HG02610 (cell line): ENCODE measurements at regions not wholly inside any gene's neighbourhood (a gene's known extent, or its start where the extent isn't known, plus 50 kb on each side); places are given as distances from the start of the nearest gene placed in this dataset.

Experiments used
- ATAC-seq: cut with Tn5 transposase; IDR thresholded peaks from one replicate; pipeline ENCODE4 v1.9.1; 2021; ENCODE audit warnings: mild to moderate bottlenecking, moderate library complexity; ENCODE audit not compliant: unreplicated experiment

DNA sequence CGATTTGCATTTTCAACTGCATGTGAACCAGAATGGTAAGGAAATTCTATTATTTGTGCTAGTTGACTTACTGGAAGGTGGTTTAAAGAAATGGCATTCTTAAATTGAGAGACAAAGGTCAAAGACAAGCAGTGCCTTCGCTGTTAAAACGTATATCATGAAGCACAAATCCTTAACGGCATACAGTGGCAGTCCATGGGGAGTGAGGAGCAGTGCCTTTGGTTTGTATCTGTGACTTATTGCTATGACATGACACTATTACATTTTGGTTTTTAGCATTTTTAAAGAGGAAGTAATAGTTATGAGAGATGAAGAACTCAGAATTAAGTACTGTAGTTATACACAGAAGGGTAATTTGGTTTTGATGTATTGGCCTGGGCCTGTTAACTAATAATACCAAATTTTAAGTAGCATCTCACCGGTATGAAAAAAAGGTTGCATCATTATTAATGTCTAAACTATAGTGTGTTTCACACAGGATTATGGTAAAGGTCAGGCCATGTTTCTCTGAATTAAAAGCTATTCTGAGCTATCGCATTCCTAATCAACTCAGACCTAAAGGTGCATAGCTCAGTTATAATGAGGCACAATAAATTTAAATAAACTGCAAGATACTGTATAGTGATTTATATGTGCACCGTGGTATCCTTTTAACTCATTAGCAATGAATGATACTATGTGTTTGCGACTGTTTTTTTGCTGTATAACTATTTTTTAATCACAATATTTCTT, 339.8 kb upstream of the ARRDC3 start:
- no peak for ATAC-seq

DNA sequence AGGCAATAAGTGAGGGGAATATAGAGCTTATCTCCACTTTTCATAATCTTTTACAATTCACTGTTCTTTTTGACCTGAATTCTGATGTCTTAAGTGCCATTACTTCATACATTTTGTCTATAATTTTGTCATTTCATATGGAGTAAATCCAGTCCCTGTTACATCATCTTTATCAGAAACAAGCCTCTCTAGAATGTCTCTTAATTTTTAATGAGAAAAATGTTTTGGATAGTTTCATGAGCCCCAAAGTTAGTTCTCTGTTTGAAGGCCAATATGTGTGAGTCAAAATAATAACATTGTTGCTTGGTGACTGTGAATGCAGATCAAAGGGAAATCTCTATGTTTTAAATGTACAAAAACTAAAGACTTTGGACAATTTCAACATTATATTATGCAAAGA, 329.6 kb upstream of the ARRDC3 start:
- ATAC-seq: no peak

DNA sequence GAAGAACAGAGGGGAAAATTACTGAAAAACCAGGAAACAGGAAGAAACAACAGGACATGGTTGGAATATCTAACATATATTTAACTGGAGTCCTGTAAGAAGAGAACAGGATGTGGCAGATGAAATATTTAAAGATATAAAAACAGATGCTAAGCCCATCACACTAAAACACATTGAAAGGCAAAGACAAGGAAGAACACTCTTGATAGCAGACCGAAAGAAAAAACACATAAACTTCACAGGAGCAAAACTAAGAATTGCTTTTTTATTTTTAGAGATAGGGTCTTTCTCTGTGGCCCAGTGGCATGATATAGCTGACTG, 324.4 kb upstream of the ARRDC3 start:
- ATAC-seq: no peak

DNA sequence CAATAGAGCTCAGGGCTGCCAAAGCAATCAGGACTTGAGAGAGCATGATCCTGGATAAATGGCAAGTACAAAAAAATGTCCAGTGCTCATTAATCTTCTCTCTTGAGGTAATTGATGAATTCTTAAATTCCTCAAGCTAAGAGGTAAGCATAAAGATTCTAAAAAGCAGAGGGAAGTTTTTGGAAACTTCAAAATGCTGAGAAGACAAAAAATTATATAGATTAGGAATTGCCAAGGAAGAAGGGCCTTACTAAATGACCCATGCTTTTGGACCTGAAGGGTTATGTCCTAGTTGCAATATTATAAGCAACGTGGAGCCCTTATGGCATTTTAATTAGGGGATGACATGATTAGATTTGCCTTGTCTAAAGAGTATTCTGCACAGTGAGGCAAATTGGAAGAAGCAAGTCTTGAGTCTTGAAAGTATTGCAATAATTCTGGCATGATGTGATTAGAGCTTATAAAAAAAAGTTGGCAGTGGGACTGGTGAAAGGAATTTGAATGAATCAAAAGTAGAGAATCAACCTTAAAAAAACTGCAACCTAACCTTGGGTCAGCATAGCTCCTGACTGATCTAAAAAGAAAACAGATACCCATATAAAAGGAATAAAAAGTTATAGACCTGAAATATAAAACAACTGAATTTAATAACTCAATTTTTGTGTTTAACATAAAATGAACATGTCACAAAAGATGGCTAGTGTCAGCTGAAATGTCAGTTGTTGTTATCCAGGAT, 323.8 kb upstream of the ARRDC3 start:
- no peak for ATAC-seq

DNA sequence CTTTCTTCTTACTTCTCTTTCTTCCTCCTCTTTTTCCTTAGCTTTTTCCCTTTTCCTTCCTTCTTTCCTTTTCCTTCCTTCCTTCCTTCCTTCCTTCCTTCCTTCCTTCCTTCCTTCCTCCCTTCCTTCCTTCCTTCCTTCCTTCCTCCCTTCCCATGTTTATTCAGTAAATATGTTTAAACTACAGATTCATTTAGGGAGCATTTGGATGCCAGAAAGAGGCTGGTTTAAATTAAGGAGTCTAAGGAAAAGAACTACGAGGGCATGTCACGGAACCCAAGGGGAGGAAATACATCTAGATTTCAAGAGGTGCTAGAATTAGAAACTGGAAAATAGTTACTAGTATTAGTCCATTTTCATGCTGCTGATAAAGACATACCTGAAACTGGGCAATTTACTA, 320.0 kb upstream of the ARRDC3 start:
- no peak for ATAC-seq

DNA sequence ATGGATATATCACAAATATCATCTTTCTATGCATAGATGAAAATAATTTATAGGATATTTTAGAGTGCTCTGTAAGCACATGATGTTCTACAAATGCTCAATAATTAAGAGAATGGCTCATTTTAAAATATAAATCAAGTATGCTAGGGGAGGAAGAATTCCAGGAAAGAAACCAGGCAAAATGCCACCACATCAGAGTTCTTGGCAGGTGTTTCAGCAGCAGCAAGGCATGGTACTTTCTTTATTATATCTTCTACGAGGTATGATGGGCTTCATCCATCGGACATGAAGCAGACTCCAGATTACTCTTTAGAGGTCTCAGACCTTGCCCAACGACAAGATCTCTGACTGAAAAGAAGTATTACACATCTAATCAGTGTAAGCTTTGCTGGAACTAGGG, 316.3 kb upstream of the ARRDC3 start:
- ATAC-seq: no peak

DNA sequence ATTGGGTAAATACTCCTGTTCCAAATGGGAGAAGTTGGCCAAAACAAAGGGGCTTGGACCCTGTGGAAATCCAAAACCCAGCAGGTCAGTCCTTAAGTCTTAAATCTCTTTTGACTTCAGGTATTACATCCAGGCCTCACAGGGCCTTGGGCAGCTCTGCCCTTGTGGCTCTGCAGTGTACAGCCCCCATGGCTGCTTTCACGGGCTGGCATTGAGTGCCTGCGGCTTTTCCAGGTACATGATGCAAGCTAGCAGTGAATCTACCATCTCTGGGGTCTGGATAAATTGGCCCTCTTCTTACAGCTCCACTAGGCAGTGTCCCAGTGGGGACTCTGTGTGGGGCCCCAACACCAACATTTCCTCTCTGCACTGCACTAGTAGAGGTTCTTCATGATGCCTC, 308.5 kb upstream of the ARRDC3 start:
- no peak for ATAC-seq

DNA sequence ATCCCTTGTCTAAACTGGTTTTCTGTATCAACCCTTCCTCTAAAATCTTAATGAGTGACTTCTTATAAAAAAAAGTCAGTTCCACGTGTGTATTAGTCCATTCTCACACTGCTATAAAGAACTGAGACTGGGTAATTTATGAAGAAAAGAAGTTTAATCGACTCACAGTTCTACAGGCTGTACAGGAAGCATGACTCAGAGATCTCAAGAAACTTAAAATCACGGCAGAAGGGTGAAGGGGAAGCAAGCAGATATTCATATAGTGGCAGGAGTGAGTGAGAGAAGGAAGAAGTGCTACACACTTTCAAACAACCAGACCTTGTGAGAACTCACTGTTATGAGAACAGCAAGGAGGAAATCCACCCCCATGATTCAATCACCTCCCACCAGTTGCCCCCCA, 307.8 kb upstream of the ARRDC3 start:
- no peak for ATAC-seq

DNA sequence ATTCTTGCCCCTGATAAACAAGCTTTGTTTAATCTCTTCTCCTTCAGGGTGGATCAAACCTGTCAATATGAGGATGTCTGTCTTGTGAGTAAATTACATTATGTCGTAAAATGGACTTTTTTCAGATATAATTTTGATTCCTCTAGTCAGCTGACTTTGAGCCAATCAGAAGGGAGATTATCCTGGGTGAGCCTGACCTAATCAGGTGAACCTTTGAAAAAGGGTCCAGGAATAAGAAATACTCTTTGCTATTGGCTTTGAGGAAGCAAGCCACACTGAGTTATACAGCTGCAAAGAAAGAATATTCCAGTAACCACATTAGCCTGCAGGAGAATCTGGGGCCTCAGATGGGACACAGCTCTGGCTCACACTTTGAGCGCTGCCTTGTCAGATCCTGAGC, 304.3 kb upstream of the ARRDC3 start:
- ATAC-seq: no peak

DNA sequence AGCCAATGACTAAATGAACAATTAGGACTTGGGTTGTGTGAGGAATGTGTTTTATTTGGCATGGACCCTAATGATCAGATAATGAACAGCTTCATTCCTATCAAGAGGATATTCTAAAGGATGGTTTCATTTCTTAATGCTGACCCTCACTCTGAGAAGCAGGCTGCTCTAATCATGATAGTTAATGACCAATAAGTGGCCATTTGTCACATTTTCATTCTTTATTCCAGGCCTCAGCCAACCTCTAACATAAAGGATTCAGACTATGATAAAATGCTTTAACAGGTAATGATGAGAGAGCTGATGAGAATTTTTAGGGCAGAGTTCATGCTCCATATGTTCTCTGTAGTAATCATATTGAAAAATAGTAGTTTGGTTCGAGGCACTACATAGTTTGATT, 301.5 kb upstream of the ARRDC3 start:
- ATAC-seq: no peak

DNA sequence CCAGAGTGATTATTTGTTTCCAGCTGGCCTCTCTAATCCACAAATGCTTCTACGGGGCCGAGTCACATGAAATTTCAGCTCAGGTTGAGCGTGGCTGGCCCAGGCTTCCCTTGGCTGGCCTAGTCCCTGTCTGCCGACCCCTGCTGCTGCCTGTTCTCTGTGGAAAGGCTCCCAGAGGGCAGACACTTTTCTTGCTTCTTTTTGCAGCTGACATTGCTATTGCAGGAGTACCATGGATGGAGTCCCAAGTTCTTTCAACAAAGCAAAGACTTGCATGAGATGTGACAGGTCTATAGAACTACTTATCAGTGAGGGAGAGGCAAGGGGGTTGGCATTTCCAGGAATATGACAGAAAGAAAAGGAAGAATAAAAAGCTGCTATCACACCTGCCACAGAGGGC, 287.4 kb upstream of the ARRDC3 start:
- no peak for ATAC-seq

DNA sequence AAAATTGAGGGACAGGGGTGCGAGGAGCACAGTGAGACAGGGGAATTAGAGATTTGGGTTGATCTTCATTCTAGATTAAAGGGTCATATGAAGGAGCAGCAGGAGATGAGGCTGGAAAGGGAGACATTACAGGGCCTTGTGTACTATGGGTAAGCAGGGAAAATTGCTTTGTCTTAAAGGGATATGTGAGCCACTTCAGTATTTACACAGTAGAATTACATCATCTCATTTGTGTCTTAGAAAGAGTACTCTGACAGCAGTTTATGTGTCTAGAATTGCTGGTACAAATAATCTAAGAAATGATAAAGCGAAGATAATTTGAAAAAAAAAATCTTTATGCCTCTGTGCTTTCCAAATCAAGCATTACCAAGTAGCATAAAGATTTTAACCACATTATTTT, 287.0 kb upstream of the ARRDC3 start:
- ATAC-seq: no peak

DNA sequence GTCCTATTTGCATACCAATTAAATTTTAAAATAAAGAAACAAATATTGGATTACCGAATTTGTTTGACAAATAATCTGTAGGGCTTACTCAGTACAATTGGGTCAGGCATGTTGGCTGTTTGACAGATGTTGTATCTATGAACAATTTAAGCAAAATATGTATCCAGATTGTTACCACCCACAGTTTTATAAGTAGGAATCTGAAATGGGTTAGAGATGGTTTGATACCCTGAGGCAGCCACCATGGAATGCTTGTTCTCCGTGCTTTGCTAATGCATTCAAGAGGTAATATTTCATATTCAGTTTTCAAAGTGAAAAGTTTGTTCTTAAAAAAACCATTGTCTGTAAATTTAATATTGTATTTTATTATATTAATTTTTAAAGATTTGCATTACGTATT, 285.1 kb upstream of the ARRDC3 start:
- ATAC-seq: no peak

DNA sequence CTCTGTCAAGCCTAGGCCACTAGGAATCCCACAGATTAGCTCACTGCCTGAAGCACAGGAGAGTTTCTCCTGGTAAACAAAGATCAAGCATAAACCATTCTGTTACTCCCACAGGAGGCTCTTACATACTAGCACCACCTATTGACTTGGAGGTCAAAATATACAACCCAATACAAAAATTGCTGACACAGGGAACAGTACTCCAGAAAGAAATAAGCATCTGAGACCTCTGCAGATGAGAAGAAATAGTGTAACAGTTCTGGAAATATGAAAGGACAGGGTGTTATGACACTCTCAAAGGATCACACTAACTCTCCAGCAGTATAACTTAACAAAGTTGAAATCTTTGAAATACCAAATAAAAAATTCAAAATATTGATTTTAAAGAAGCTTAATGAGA, 269.6 kb upstream of the ARRDC3 start:
- no peak for ATAC-seq

DNA sequence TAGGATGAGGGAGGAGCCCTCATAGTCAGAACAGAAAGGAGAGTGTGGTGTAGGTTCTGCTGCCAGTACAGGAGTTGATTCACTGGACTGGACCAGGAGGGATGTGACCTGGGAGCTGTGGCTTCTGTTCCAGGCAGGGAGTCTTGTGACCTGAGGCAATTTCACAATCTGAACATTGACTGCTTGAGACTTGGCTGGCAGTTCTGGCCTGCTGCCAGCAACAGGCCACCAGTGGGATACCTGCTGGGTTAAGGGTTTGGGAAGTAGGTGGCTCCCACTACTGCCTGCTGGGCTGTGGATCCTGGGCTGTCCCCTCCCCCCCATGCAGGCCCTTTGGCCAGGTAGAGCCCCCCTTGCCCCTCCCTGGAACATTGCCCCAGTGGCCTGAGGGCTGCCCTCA, 268.6 kb upstream of the ARRDC3 start:
- ATAC-seq: no peak

DNA sequence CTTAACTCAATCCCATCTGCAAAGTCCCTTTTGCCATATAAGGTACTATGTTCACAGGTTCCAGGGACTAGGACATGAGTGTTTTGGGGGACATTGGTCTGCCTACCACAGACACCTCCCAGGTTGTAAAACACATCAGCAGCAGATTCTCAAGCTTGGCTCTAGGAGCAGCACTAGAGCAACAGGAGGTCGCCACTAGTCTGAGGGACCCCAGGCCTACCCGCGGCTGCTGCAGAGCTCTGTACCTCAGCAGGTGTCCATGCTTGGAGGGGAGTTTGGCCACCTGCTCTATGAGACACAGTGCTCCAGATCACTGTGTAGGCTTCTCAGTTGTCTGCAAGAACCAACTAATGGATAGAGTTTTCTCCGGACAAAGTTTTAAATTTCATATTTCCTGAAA, 262.2 kb upstream of the ARRDC3 start:
- no peak for ATAC-seq

DNA sequence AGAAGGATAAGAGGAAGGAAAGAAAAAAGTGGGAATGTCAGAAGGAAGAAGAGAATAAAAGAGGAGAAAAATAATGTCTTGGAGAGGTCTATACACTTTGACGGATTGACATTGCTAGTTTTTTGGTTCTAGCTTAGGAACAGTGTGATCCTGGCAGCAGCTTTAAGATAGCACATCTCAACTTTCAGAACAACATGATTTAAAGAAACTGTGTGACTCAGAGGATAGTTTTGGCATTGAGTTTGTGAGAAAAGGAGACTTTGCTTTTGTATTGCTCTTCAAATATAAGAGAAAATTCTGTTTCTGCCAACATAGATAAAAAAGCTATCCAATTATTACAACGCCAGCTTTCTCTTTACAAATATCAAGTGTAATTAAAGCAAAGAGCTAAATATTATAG, 260.7 kb upstream of the ARRDC3 start:
- no peak for ATAC-seq

DNA sequence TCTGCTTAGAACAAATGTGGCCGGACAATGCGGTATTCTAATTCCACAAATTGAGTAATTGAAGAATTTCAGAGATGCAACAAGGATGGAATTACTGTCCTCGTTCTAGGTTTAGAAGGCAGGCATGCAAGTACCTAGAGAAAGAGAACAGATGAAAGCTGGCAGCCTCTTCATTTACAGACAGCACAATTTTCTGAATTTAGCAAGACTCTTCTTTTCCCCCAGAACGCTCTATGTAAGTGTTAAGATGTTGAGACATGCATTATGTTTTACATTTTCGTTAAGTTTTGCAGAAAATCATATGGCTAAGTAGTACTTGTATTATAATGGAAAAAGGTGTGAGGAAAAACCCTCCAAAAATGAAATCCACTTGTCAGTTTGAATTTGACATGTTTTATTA, 259.5 kb upstream of the ARRDC3 start:
- ATAC-seq: no peak

DNA sequence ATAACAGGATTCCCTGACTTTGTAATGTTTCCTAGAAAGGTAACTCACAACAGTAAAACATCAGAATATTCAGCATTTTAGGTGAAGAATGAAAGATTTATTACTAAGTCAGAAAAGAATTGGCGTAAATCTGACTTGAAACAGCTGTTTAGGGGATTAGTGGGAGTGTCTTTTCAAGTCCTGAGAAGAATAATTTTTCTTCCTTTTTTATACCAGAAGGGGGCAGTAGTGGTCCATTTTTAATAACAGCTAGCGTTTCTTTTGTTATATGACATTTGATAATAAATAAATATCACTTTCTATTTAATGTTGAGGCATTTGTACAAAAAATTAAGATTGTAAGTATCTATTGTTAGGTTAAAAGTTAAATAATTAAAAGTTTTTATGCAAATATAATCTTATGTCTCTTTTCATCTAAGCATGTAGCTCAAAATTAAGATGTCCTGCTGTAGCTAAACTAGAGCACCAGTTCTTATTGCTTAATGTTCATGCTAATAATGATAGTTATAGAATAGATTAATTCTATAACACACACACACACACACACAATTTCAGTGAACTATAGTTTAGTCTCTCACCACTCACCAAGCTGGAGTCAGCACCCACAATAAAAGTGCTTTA, 258.7 kb upstream of the ARRDC3 start:
- ATAC-seq: no peak

DNA sequence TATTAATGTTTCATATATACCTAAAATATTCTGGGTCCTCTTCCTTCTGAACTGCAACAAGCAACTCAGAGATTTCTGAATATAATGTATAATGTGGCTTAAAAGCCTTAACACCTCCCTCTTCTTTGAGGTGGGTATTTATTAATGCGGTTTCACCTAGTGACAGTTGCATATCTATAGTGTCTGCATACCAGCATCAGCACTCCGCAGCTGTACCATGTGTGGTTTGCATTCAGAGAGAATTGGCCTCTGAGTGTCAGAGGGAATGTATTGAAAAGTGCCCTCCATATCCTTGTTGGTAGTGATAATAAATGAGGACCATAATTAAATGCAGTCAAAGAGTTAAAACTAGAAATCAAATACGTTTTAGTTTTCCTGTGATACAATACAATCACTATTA, 256.6 kb upstream of the ARRDC3 start:
- ATAC-seq: no peak

DNA sequence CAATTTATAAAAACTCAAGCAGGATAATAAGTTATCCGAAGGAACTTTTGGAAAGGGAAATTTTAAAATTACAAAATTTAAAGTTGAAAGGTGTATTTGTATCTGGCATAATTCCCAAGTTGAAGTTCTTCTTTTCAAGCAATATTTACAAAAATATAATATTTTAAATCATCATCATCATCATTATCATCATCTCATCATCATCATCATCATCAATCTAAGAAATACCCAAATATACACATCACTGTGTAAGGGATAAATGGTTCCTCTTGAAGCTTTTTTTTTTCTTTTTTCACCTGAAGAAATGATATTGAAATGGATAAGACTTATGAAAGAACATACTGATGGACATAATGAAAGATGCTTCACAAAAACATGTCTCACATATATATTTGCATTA, 254.9 kb upstream of the ARRDC3 start:
- no peak for ATAC-seq

DNA sequence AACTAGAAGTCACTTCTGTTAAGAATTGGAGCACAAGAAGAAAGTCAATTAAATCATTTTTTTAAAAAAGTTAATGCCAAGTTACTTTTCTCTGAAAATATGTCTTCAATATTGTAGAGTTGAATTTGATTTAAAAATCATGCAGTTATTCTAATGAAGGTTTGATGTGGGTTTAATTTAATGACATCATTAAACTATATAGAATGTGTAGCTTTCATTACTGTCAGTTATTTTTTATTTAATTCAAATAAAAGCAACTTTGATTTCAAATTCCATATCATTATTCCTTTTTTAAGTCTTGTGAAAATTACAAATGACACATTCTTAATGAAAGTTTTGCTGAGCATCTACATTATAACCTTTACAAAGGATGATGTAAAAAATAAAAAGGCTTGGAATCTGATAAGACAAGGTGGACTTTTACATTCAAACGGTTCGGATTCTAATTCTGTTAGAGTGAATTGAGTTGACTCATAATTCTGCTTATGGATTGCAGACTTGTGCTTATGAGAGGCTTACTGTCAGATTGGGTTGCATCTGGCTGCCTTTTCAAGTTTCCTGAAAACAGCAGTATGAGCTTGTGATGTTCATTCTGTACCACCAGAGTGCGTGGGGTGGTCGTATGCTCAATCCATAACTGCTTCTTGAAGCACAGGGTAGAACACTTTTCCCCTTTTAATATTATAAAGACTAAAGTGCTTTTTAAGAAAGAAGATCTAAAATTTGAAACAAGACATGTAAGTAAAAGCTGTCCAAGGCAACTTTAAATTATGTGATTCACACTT, 253.0 kb upstream of the ARRDC3 start:
- no peak for ATAC-seq
